ENCODE measurements at regions not wholly inside any gene's neighbourhood (a gene's known extent, or its start where the extent isn't known, plus 50 kb on each side); places are given as distances from the start of the nearest gene placed in this dataset.

DNA sequence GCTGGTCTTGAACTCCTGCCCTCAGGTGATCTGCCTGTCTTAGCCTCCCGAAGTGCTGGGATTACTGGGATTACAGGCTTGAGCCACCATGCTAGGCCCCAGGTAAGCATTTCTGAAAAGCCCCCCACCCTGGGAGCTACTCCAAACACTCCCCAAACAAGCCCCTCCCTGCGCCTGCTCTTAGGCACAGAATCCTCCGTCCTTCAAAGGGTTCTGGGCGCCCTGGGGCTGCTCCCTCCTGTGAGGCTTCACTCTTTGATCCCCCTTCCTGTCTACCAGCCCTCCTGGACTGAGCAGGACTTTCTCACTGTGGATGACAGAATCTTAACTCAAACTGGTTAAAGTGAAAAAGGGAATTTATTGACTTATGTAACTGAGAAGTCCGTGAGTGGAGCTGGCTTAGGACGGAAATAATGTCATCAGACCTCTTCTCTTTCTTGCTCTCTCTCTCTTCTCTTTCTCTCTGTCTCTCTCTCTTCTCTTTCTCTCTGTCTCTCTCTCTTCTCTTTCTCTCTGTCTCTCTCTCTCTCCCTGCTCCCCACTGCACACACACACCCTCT lies 66.9 kb upstream of the CLMN start:
- no peak for DNase-seq (ENCODE audit: low read depth in 2 of 2)

DNA sequence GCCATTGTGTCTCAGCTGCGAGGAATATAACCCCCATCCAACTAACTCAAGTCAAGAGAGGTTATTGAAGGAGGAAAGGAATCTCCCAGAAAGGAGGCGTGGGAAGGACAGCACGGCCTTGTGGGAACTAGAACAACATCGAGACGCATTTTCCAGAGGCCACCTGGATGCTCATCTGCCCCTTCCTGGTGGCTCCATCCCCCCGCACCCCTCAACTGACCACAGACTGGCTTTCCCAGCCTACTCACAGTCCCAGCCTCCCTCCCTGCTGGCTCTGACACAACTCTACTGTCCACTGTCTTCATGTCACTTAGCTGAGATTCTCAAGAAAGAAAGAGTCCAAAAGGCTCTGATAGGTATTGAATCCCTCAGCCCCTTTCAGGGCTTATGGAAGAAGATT lies 66.0 kb upstream of the CLMN start:
- DNase-seq (ENCODE audit: low read depth in 2 of 2), result no peak

DNA sequence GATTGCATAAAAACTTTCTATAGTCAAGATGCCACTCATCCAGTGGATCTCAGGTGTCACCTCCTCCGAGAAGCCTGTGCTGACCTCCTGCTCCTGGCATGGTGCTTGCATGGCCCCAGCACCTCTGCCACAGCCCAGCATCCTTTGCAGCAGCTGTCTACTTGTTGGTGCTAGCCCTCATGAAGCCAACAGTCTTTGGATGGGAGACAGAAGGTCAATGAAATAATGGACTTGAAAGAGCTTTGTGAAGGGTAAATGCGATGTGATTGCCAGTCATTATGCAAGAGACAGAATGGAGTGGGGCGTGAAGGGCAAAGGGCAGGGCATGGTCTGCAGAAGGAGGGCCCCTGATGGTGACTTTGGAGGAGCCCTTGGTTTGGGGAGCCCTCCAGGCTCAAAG lies 63.0 kb upstream of the CLMN start:
- DNase-seq (ENCODE audit: low read depth in 2 of 2), result no peak

DNA sequence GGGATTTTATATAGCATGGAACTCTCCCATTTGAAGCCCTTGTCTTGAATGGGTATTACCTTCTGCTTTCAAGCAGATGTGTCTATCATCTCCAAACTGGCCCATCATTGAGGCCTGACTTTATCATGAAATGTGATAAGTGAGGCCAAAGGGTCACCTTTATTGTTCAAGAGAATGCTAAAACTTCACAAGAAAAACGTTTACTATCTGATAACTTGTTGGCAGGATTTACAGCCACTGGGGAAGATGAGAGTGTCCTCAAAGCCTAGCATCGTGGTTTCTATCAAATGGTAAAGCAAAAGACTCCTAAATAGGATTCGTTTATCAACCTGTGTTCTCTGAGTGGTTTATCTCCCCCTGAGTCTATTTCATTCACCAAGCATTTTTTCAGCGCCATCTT lies 62.0 kb upstream of the CLMN start:
- no peak for DNase-seq (ENCODE audit: low read depth in 2 of 2)

DNA sequence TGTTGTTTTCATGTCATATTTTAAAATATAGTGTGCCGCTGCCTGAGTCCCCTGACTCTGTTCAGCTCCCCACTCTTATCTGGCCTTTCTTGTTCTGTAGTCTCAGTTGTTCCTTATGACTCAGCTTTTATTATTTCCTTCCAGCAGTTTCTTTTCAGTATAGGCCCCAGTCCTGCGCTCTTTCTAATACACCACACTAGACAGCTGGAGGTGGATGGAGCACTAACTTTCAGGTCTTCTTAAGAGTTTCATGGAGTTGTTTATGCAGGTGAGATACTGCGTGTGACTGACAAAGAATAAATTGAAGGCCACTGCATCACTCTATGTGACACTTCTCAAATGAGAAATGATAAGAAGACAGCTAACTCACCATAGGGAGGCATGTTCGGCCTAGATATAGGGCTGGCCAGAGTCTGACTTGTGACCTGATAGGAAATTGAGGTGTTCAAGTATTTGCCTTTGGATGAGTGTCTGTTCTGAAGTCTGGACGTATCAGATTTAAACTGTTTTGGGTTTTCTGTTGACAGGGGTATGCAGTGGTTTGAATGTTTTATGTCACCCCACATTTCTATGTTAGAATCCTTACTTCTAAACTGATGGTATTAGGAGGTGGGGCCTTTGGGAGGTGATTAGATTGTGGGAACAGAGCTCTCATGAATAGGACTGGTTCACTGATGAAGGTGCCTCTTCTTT lies 60.8 kb upstream of the CLMN start:
- no peak for DNase-seq (ENCODE audit: low read depth in 2 of 2)

DNA sequence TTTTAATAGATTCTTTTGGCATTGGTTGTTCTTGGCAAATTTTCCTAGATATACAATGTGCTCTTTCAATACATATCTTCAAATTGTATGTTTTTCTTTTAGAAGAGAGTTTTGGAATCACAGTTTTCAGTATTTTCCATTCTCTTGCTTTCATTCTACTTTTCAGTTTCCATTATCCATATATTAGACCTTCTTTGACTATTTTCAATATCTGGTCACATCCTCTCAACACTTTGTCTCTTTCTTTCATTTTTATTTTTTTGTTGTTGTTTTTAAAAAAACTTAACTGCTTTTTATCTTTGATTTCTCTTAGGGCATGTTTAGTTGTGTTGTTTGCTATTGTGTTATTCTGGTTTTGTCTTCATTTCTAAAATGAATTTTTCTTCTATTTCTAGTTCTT lies 59.9 kb upstream of the CLMN start:
- DNase-seq (ENCODE audit: low read depth in 2 of 2), result no peak

DNA sequence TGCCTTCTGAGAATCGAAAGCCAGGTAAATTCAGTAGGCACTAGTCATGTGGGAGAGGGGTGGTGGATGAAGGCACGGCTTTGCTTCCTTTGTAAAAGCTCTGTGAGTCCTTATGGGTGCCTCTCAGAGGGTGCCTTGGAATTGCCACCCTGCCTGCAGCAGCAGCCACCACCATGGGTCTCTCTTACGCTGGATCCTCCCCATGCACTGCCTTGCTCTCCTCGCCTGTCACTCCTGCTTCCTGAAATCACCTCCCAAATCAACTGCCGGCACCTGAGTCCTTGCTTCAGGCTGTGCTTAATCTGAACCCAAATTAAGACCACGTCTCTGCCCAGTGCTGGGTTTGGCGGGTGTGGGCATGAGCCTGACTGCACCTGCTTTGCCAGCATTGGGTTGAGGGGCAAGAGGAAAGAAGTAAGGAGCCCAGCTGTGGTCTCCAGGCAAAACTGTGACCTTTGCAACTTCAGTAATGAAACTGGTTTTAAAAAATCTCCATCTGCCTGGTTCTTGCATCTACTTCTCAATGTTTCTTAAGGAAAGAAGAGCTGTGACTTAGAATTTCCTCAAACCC lies 55.9 kb upstream of the CLMN start:
- DNase-seq (ENCODE audit: low read depth in 2 of 2), result no peak

DNA sequence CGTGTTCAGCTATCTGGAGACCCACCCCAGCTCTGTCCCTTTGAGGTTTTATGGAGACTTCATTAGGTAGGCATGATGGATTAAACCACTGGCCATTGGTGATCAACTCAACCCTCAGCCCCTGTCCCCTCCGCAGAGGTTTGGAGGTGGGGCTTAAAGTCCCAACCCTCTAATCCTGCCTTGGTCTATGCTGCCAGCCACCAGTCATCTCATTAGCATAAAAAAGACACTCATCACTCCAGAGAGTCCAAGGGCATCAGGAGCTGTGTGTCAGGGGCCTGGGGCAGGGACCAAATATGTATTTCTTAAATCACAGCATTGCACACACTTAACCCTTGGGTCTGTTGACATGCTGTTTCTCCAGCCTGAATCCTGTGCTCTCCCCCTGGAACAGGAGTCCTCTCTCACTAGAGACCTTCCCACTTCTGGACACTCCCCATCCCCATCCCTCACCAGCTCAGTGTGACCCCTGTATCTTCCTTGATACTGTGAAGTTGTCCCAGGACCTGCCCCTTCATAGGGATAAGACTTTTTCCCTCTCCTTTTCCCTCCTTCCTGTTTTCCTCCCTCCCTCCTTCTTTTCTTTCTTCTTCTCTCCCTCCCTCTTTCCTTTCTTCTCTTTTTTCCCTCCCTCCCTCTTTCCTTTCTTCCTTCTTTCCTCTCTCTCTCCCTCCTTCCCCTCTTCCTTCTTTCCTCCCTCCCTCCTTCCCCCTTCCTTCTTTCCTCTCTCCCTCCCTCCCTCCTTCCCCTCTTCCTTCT lies 54.7 kb upstream of the CLMN start:
- DNase-seq (ENCODE audit: low read depth in 2 of 2), result no peak

DNA sequence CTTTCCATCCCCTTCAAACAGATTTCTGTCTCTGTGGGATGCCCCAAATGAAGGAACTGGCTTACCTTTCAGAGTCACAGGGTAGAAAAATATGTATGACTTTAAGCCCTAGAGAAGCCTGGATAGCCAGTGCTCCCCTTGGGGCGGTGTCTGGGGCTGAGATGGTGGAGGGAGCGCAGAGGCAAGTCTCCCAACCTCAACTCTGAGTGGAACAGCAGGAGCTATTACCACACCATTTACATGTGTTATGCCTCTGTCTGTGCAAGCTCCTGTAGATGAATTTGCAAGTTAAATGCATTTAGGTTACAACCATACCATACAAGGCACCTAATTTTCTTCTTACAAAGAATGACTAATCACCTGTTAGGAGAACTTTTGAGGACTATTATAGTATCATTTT lies 50.4 kb upstream of the CLMN start:
- no peak for DNase-seq (ENCODE audit: low read depth in 2 of 2)
